NCI-H2227 treated with DMSO at 0.1 percent for 48 hours (cell line): ENCODE measurements at regions not wholly inside any gene's neighbourhood (a gene's known extent, or its start where the extent isn't known, plus 50 kb on each side); places are given as distances from the start of the nearest gene placed in this dataset.
"Not testable (repeated sequence)": the region's sequence is repeated elsewhere in the genome, so short reads cannot be mapped to it uniquely, and the experiment has no call there.

Experiments used
- DNase-seq: peaks from one replicate; lab custom pipeline; 2025; lab: John Stamatoyannopoulos, UW

DNA sequence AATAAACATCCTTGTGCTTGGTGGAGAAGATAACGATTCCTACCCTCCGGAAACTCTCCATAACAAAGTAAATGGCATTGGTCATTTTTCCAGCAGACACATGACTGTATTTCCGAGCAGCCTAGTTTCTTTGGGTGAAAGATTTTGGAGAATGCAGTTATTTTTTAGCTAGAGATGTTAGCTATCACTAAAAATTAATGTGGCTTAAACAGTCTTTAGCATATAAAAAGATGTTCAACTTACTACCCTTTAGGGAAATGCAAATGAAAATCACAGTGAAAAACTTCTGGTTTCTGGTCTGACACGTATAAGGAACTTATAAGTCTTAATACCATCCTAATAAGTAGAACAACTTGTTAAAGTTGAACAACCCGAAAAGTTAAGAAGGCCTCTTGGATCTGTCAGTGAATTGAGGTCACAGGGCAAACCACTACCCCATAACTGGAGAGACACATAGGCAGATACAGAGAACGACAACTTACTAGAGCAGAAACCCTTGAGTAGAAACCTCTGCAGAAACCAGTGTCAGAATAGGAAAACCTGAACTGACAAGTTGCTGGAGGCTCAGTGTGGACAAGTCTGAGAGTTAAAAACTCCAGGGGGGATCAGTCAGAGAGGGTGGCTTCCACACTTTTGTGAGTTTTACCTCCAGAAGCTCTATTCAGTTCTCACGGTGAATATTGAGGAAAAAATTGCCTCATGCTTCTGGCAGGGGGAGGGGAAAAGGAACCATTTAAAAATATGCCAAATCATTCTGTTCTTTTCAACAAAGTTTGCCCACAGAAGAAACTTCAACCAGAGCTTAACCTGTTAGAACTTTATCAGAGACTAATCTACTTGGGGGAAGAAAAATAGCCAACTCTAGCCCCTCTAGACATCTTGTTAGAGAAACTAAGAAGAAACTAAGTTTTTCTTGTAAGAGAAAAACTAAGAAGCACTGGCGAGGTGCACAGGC lies 325.2 kb upstream of the RPS23 start:
- no peak for DNase-seq

DNA sequence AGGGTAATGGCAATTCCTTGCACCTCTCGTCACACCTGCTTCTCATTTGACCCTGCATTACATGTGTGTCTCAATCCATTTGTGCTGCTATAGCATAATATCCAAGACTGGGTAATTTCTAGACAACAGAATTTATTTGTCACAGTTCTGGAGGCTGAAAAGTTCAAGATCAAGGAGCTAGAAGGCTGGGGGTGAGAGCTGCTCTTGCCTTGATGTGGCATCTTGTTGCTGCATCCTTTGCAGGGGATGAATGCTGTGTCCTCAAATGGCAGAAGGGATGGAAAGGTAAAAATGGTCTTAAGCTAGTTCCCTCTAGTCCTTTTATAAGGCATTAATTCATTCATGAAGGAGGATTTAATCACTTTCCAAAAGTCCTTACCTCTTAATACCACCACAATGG lies 323.7 kb upstream of the RPS23 start:
- no peak for DNase-seq

DNA sequence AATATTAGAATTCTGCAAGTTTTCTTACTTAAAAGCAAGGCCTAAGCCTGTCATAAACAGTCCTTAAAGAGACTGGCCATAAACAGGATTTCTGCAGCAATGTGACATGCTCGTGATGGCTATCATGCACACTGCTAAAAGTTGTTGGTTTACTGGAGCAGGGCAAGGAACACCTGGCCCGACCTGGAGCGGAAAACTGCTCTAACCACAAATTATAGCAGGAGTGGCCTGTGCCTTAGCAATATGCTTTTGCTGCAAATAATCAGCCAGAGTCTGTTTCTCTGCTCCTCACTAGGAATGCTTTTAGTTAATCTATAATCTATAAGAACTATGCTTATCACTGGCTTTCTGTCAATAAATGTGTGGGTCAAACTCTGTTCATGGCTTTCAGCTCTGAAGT lies 322.9 kb upstream of the RPS23 start:
- no peak for DNase-seq

DNA sequence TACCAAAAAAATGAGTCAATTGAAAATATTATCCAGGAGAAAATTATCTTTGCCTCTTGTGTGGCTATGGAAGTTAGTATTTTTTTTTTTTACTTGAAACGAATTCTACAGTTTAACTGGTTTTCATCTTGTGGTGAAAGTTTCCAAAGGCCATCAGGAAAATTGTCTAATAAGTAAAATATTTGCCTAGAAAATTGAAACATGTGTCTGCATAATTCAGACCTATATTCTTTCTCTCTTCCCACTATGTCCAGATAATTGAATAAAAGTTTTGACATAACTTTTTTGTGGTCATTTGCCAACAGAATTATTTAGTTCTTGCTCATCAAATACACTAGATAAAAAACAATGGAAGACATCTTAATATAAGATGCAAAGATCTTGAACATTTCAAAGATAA lies 321.5 kb upstream of the RPS23 start:
- no peak for DNase-seq

DNA sequence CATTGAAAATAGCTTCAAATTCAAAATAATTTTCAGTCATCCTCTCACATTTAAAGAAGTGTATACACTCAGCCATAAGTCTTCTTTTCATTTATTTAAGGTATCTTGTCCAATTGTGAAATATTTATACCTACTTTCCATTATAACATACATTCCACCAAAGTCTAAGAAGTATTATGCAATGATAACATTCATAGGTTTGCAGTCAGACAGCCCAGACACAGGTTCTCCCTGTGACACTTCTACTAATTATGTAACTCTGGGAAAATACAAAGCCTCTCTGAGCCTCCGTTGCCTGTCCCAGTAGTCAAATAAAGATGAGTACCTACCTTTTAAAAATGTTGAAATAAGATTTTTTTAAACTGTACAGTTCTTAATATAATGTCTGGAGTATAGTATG lies 320.9 kb upstream of the RPS23 start:
- no peak for DNase-seq

DNA sequence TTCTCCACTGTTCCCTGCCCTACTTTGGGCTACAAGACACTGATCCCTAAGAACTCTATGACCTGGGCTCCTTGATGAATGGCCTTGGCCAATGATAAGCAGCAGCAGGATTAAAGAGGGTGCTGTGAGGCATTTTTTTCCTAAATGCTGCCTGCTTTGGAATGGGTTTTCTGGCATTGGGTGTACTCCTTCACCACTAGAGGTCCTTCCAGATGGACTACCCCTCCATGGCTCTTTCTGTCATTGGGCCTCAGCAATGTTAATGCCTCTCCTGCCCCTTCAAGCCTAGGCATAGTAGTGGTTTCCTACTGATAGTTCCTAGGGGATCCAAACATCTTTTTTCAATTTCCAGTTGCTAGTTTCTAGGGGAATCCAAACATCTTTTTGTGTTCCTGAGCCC lies 319.3 kb upstream of the RPS23 start:
- DNase-seq = no peak

DNA sequence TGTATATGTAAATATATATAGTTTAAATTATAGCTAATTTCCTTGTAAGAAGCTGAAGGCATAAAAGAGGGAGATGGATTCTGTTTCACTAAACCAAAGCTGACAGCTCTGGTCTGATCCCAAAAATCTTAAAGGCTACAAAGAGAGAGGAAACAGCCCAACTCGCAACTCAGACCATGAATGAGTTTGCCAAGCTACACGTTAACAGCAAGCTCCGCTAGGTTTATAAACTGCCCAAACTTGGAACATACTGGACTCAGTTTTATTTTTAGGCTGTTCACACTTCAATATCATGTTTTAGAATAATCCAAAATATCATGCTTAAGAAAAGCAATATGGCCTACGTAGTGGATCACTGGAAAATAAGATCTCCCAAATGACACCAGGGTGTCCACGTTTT lies 318.3 kb upstream of the RPS23 start:
- DNase-seq = no peak

DNA sequence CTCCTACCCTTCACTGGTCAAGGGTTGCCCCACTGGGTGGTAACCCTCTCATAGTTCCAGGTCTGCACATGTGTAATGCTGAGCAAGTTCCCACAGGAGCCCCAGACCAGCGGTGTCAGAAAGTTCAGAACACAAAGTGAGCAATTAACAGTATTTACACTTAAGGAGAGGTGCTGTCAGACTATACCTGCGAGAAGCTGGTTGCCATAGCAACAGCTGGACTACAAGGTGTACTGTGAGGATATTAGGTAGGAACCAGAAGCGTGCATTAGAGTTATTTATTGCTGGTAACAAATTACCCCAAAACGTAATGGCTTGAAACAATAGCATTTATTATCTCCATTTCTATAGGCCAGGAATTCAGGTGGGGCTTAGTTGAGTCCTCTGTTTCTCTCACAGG lies 317.0 kb upstream of the RPS23 start:
- no peak for DNase-seq

DNA sequence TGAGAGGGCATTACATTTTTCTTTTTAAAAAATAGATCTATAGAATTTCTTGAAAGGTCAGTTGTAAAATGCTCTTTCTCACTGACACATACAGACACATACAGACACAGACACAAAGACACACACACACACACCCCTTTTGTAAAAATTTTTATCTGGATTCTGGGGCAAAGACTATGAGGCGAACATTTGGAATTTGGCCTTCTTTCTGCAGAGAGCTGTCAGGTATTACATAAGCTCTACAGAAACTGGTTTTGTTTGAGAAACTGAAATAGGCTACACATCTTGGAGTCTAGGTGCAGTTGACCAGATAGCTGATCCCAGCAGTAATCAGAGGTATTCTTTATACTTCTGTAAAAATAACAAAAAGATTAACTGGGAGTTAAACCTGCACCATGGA lies 315.9 kb upstream of the RPS23 start:
- DNase-seq = no peak

DNA sequence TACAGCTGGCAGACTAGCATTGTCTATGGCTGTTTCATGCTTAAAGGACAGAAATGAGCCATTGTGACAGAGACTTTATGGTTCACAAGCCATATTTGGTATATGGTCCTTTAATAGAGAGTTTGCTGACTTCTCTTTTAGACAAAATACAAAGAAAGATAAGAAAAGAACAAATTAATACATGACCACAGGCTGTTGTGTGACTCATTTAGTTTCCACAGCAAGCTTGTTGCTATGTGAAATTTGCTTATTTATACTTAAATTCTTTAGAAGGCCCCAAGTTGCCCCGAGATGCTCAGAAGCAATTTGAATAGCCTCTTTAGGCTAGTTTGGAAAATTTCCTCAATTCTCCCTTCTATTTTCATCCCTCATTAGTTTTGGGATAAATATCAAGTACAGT lies 315.3 kb upstream of the RPS23 start:
- no peak for DNase-seq

DNA sequence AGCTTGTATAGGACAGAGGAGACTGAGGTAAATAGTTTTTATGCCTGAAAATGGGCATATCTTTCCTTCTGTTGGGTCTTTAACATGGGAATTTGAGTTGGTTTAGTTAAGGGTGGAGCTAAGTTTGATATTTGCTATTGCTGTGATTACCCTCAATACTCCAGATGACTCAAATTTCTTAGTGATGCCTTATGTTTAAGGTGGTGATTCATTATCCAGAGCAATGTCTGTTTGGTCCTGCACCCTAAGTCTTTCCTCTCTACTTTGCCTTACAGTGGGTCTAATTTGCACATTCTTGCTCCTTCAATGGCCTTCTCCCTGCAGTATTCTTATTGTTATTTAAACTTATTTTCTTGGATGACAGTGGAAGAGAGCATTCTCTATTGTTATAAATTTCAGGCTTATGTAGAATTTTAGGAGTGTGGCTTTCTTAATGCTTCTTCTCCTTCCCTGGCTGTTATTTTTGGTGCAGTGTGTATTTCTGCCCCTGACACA lies 312.9 kb upstream of the RPS23 start:
- DNase-seq = no peak

DNA sequence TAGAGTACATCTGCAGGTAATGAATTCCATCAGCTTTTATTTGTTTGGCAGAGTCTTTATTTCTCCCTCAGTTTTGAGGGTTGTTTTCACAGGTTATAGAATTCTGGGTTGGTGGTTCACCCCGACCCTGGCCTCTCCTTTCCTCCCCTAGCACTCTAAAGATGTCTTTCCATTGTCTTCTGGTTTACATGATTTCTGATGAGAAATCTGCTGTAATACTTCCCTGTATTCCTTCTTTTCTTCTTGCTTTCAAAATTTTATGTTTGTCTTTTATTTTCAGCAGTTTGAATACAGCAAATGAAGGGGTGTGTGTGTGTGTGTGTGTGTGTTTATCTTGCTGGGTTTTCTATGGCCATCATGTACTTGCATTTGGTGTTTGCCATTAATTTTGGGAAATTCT lies 312.0 kb upstream of the RPS23 start:
- no peak for DNase-seq

DNA sequence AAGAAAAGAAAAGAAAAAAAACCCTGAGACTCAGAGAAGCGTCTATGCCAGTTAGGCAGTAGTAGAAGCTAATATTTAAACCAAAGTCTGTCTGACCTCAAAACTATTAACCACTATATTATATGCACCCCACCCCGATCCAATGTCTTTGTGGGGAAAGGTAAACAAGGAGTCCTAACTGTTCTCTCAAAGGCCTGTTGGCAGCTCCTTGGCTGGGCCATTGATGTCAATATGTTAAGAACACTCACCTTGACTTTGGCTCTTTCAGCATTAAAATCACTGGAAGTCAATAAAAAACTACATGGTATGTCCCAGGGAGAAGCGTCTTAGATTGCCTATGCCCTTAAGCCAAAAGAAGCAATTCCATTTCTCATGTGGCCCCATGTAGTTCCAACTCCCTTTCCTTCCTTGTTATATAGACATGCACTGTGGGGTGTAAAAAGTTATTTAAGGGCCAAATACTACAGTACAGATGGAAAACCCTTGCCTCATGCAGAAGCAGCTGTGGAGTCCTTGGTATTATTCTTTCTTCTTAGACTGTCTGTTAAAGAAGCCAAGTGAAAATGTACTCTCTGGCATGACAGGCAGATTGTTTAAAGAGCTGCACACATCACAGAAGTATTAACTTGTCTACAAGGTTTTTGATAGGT lies 308.6 kb upstream of the RPS23 start:
- DNase-seq = no peak

DNA sequence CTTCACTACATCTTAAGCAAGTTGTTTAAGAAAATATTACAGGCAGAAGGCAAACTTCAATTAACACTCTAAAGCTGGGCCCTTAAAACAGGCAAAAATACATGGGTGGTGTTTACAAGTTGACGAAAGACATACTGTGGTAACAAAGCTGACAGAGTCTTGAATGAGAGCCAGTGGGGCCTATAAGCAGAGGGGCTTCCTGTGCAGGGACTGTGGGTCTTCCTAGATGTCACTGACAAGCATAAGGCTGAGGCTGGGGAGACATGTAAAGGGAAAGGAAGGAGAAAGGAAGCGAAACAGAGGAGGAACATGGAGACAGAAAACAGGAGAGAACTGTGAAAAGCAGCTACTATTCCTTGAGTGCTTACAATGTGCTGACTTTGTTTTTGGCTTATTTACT lies 308.0 kb upstream of the RPS23 start:
- no peak for DNase-seq

DNA sequence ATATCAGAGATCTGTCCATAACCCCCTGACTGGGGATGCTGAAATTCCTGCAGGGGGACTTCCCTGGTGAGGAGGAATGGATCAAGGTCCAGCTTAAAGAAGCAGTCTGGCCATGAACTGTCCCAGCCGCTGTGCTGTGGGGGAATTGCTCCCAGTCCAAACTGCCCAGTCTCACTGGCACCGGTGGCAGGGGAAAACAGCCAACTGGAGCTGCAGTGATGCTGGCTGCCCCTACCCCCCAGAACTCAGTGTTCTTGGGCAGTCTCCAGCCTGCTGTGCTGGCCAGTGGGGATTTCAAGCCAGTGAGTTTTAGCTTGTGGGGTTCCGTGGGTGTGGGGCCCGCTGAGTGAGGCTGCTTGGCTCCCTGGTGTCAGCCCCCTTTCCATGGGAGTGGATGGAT lies 306.5 kb upstream of the RPS23 start:
- DNase-seq = no peak

DNA sequence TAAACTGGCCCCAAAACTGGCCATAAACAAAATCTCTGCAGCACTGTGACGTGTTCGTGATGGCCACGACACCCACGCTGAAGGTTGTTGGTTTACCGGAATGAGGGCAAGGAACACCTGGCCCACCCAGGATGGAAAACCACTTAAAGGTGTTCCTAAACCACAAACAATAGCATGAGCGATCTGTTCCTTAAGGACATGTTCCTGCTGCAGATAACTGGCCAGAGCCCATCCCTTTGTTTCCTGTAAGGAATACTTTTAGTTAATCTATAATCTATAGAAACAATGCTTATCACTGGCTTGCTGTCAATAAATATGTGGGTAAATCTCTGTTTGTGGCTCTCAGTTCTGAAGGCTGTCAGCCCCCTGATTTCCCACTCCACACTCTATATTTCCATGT lies 305.2 kb upstream of the RPS23 start:
- DNase-seq = not testable (repeated sequence)

DNA sequence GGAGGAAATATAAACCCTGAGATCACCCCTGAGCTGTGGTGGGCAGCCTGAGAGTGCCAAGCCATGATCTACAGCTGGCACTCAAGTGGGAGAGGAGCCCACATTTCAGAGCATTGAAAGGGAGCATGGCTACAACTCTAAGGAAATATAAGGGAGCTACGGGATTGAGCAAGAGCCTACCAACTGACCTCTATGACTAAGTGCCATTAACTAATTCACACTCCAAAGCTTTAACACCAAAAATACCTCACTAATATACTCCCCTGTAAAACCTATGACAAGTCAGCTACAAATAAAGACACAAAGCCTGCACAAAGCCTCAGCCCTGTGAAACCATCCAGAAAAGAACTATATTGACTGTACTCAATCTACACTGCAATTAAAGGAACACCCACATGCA lies 286.8 kb upstream of the RPS23 start:
- no peak for DNase-seq

DNA sequence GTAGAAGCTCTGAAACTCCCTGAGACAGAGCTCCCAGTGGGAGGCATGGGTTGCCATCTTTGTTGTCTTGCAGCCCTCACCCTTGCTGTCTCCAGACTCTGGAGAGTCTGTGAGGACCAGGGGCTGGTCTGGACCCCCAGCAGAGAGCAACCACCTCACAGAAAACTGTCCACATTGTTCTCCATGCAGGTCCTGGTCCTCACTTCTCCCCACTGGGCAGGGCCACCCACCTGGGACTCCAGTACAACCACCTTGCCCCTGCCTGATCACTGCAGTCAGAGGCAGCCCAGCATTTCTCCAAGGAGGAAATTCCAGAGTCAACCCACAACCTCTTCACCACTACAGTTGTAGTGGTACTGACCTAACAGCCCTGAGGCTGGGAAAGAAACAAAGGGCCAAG lies 285.6 kb upstream of the RPS23 start:
- no peak for DNase-seq

DNA sequence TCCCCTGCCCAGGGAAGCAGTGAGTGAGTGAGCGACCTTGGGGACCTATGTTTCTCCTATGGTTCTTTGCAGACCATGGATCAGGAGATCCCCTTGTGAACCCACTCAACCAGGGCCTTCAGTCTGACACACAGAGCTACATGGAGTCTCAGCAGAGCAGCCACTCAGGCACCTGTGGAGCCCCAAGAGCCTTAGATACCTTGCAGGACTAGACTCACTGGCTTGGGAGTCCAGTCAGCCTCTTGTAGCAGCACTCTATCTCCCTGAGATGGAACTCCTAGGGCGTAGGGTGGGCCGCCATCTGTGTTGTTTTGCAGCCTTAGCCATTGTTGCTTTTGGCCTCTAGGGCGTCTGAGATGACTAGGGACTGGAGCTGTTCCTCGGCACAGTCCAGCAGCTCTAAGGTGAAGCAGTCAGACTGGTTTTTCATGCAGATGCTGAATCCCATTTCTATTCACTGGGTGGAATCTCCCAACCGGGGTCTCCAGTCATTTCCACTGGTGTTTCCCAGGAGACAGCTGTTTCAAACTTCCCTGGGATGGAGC lies 284.6 kb upstream of the RPS23 start:
- DNase-seq = no peak

DNA sequence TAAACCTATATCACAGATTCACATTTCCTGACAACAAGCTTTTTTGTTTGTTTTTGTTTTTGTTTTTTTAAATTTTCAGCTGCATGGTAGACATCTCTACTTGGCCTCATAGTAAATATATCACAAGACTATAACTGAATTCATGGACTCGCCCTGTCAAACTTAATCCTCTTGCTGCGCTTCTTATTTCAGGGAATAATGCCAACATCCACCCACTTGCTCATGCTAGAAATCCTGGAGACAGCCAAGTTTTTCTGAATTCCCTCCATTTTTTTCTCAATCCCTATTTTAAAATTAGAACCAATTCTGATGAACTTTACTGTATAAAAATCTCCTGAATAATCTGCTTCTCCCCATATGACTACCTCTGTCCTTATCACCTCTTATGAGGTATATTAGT lies 283.6 kb upstream of the RPS23 start:
- DNase-seq = no peak

DNA sequence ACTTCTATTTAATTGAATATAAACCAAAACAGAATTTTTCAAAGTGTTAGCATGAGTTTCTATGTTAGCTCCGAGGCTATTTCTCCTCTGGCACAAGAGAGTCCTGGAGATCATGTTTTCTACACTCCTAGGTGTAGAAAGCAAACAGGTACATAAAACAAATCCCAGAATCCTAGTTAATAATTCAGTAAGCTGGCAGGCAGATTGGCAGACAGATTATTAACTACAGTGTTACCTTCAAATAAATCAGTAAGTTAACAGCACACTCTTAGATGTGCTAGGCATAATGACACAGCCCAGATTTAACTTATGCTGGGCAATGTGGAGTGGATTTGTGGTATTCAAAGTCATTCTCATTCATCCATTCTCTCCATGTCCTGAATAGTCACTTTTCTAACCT lies 282.8 kb upstream of the RPS23 start:
- no peak for DNase-seq

DNA sequence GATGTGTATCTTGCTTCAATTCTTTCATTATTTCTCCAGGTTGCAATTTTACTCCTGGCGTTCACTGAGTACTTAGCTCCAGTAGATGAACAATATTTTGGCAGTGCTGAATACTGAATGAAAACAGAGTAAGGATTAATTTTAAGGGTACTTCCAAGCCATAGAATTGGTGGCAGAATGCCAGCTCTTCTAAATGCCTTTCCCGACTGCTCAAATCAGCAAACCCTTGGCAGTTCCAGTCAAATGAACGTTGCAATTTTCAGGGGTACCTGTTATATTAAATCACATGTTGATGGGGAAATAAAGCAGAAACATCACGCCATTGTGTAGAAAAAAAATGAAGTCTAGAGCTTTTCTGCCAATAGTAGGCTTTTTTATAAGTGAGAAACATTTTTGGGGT lies 282.4 kb upstream of the RPS23 start:
- peak; percentile 9 for DNase-seq

DNA sequence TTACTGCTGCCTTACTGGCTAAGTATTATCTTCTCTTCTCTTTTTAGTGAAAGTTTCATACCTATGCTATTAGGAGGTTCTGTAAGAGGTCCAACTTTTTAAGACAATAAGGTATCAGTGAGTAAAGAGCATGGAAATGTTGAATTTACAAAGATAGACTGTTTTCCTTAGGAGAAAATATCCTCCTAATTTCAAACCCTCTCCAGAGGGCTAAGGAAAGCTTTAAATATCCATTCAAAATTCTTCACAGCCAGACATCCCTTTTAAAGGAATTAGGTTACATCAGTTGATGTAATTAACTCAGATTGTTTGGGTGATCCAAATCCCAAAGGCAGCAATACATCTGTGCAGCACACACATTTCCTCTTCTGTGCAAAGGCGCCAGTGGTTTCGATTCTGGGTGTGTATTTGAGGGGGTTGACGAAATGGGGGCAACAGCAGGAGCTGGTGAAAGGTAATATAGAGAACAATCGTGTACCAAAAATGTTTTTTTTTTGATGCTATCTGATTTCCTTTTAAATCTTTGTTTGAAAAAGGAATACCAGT lies 273.8 kb upstream of the RPS23 start:
- DNase-seq = no peak
